GM21717 (cell line): ENCODE measurements at regions not wholly inside any gene's neighbourhood (a gene's known extent, or its start where the extent isn't known, plus 50 kb on each side); places are given as distances from the start of the nearest gene placed in this dataset.
"Not testable (repeated sequence)": the region's sequence is repeated elsewhere in the genome, so short reads cannot be mapped to it uniquely, and the experiment has no call there.

Experiments
- ATAC-seq: cut with Tn5 transposase; IDR thresholded peaks from one replicate; pipeline ENCODE4 v1.9.1; 2021; ENCODE audit warnings: mild to moderate bottlenecking, moderate library complexity; ENCODE audit not compliant: unreplicated experiment

DNA sequence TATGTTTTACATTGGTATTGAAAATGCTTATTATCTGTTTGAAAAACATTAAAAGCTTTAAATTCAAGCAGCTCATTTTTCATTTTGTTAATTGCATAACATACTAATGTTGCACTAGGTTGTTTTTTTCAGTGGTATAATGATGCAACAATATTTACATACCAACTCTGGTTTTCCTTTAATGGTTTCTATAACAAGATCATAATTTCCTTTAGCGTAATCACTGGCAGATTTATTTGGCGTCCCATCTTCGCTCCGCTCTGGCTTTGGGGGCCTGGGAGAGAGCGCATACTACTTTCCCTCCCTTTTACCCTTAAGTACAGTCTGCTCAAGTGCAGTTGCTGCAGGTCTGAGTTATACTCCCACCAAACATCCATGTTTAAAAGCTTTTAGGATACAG is 574.1 kb downstream of the PRKD1 start:
- ATAC-seq, result no peak

DNA sequence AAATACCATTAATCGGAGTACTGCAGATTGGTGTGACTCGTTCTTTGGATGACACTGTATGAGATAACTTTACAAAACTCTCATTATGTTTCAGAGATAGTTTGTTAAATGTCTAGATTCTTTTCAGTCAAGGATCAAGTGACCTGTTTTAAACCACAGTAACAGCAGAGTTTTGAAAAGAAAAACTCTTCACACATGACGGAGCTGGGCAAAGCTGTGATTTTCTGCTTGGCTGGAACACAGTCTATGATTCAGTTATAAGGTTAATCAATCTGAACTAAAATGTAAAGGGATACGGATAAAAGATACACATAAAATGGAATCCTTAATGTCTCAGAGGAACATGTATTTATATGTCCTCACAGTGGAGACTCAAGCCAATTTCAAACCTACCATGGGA is 573.2 kb downstream of the PRKD1 start:
- no peak for ATAC-seq

DNA sequence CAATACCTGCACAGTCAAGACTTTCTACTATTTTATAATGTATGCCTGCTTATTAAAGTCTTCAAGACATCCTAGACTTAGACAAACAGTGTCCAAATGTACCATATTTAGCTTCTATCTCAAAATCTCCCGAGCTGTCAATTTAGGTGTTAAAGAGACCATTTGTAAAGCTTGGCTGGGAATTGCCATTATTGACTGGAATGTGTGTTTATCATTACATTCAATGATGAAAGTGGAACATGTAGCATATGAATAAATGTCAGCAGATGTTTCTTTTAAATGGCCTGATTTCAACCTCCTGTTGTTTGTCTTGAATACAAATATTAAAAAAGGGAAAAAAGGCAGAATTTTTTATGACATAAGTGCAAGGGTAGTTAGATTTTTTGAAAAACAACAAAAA is 572.3 kb downstream of the PRKD1 start:
- ATAC-seq, result no peak

DNA sequence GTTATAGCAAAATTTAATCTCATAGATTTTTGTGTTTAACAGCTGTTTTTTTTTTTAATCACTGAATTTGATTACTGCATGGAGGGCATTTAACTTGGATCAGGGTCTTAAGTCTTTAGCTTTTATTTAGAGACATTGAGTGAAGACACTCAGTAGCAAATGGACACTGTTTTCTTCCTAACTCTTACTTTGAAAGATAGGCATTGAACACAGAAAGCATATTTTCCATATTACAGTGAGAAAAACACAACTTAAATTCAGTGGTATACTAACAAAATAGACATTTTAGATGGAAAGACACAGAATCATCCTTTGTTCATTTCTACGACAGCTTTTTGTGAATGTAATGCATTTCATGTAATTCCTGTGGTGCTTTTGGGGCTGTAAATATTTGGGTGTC is 571.8 kb downstream of the PRKD1 start:
- ATAC-seq, result no peak

DNA sequence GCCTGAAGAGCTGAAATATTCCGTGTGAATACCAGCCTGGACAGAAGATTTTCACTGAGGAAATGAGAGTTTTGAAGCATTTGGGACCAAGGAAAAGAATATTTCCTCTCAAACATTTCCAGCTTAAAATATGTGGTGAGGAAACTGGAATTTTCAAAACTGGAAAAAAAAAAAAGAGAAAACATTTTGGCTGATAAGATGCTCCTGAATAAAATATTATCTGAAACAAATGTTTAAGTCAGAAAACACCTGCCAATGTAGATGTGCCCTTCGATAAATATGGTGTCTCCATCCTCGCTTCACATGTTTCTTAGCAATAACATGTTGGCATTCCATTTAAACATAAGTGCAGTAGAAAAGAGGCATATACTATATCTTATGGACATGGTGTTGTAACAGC is 567.0 kb downstream of the PRKD1 start:
- no peak for ATAC-seq

DNA sequence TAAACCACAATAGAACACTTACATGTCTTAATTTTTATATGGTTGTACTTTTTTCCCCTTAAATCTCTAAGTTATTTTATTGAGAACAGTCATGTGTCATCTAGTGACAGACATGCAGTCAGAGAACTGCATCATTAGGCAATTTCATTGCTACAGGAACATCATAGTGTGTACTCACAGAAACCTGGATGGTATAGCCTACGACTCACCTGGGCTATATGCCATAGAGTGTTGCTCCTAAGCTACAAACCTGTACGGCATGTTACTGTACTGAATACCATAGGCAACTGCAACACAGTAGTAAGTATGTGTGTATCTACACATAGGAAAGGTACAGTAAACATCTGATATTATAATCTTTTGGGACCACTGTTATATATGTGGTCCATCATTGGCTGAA is 557.6 kb downstream of the PRKD1 start:
- no peak for ATAC-seq

DNA sequence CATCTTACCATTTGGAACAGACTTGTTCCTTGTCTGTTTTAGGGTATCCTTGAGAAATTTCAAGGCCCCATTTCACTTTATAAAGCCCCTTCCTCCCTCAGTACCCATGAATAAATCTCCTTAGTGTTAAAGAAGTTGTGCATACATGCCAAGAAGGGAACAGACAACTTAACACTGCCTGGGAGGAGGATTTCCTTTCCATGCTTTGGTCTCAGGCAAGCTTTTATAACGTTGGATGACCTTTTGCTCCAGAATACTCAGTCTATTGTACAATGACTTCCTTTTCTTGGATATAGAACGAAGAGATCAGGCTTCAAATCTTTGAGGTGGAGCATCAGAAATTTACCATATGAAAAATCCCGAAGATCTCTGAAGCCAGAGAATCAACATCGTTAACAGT is 551.4 kb downstream of the PRKD1 start:
- ATAC-seq, result no peak

DNA sequence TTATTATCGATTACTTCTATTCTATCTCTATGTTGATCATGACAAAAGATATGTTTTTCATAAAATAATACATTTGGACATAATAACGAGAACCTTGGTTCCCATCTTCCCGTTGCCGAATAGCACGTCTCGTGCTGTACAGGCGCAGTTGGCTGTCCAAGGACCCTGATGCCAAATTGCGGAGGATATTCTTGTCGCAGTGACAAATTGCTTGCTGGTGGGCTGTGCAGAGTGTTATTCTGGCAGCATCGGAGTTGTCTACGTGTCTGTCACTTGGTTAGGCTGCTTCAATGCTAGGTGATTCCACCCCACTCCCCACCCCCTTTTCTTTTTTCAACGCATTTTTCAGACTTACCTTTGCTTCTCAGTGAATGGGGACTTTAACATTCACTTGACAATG is 546.8 kb downstream of the PRKD1 start:
- ATAC-seq, result no peak

DNA sequence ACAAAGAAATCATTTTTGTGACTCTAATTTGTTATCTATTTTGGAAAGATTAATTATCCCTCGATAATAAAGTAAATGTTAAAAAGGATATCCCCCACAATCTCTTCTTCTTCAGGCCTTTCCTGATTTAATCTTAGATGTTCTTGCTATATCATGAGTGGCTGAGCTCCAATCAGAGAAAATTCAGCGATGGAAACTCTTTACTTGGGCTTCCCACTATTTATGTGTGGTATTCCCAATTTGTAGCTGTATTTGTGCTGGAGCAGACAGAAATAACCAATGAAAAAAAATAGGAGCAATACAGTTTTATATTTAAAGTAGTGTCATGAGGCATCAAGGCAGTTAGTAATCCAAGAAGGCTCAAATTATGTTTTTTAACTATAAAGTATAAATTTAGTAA is 539.1 kb downstream of the PRKD1 start:
- ATAC-seq, result no peak

DNA sequence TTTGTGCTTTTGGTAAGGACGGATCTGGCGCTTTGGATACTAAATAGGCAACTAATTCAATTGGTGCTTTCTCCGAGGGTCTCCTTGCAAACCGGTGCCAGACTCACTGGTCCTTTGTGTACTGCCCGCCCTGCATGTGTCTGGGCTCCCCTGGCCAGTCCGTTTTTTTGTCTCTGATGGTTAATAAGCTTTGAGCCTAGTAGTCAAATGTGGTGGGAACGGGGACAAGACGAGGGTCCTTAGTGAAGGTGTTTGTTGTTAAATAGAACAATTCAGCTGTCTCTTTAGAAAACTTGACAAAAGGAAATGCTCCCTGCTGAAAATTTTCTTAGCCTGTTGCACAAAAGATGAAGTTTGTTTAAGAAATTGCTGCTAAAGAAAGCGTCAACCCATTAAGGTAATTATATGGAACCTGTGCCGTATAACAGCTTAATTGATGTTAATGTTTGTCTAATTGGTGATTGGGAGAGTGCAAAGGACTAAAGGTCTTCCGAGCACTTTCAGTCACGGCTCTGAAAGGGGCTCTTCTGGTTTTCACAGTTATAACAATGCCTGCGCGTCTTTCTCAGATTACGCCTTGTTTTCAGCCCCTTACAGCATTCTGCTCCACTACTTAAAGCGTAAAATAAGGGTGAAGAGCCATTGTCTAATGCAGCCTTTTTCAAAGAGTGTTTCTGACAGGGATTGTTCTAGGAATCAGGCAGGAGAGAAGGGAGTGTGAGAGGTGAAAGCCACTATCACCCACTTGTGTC is 537.4 kb downstream of the PRKD1 start:
- no peak for ATAC-seq

DNA sequence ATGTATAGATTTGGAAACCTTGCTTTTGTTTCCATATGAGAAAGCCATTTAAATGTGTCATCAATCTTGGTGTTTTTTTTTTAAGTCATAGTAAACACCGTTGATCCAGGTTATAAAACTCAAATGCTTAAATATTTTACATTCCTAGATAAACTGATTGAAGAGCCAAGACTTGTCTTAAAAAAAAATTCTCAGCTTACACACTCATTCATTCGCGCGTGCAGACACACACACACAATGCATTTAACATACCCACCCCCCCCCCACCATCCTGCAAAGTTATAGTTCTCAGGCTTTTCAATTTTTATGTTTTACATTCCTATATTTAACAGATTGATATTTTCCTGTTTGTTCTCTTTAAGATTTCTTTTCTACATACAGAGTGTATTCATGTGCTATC is 536.4 kb downstream of the PRKD1 start:
- no peak for ATAC-seq

DNA sequence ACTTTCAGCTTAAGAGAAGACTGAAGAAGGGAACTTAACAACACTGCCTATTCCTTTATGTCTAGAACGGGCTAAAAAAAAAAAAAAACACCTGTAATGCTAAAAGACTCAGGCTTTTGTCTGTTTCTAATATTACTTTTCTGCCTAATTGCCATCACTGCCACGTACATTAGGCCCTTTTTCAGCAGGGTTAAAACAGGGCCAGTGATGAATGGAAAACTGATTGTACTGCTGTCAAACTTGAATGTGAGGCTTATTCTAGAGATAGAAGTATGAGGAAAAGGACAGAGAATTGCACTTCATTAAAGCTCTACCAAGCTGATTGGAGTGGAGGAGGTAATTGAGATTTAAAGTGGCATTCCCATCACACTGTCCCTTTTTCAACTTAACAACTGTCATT is 535.8 kb downstream of the PRKD1 start:
- ATAC-seq, result no peak

DNA sequence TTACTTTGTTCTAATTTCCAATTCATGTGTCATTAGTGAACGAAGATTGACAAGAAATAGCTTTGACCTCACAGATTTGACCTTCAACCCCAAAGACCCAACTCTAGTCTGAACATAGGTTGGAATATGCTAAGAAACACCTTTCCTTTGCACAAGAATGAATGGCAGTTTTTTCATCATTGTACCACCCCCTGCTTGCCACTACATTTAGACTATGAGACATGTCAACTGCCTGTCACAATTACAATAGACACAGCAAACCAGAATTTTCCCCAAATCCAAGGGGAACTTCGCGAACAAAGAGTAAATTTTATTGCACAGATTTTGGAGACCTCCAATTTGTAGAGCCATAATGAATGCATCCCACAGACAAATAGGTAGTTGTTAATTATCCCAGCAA is 535.4 kb downstream of the PRKD1 start:
- no peak for ATAC-seq

DNA sequence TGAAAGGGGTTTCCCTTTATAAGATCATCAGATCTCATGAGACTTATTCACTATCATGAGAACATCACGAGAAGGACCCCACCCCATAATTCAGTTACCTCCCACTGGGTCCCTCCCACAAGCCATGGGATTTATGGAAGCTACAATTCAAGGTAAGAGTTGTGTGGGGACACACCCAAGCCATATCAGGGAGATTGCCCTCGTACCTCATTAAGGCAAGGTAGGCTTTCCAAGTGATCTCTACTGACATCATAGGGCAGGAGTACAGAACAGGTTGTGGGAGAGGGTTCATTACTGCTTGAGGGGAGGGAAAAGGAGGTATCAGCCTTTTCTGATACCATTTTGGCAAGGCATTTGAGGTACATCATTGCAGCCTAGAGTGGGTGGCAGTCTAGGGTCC is 524.6 kb downstream of the PRKD1 start:
- no peak for ATAC-seq

DNA sequence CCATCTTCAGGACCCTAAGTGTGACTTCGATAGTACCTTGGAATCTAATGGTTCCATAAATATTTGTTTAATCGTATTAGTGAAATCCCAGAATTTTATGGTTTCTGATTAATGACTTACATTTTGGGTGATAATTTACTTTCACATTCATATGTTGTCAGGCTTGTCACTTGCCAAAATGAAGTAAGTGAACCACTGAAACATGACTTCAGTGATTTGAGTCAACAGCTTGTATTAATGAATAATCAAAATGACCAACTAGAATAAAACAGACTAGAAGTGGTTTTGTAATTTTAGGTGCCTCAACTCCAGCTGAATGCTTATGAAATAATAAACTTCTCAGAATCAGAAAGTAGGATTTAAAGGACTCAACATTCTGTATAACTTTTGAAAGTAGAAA is 517.1 kb downstream of the PRKD1 start:
- ATAC-seq, result no peak

DNA sequence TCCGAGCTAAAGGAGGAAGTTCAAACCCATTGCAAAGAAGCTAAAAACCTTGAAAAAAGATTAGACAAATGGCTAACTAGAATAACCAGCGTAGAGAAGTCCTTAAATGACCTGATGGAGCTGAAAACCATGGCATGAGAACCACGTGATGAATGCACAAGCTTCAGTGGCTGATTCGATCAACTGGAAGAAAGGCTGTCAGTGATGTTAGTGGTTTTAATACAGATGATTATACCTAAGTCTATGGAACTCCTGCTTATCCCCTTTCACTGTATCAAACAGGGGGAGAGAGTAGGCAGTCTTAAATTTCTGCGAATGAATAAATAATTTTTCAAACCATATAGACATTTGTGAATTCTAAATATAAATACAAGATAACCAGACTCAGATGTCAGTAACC is 512.7 kb downstream of the PRKD1 start:
- ATAC-seq, result not testable (repeated sequence)

DNA sequence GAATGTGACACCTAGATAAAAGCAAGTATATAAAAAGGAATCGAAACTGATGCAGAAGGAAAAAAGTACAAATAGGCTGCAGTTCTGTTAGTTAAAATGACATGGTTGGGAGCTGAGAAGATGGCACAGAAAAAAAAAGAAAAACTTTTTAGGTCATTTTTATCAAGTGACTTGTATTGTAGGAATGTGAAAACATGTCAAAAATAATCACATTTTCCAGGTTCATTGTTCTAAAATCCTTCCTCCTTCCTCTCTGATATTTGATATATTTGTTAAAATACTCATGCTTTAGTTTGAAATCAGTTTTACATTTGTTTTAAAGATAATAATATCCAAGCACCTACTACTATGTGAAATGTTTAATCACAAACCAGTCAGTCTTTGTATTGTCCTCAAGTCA is 507.9 kb downstream of the PRKD1 start:
- no peak for ATAC-seq

DNA sequence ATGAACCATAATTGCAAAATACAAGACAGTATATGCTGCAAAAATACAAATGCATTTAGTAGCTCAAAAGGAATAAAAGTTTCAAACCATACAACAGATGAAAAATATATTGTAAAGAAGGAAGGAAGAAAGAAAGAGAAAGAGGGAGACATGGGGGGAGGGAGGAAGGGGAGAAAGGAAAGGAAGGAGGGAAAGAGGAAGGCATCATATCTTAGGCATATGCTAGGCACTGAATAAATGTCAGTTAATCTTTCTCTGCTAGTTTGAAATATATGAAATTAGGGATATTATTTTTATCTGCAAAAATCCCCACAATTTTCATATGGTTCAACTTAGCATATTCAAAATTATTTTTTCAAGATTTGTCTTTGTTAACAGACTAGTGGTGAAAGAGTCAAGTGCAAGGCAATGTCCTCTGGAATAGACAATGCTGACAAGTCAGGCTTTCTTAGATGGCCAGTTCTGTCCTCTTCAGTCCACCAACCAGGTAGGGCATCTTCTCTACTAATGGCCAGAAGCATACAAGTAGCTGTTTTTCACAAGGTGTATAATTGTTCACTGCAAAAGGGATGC is 506.4 kb downstream of the PRKD1 start:
- ATAC-seq, result no peak

DNA sequence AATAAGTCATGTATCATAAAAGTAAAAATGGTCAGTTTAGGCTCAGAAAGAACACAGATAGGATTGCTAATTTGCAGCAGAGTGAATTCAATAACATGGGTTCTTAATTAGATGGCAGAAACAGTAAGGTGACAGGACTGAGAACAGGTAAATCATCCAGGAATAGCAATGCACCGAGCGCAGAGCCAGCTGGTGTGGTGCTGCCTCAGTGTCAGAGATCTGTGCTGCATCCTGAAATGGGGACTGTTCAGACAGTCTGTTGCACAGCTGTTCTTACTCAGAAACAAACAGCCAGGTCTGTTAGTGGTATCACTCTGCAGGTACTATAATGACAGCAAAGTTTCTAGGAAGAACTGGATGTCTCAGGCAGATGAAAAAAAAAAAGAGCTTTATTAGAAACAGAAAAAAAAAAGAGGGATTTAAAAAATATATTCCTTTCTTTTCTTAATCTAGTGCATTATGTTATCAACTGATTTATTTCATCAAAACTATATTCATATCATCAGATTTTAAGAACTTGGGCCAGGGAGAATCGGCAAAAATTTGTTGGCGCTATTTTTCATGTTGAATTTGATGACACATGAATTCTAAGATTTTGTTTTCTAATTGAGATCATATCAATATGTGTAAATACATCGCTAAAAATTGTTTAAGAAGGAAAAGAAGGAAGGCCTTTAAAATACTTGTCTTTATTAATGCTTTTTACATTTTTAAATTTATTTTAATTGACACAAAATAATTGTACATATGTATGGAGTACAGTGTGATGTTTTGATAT is 501.8 kb downstream of the PRKD1 start:
- ATAC-seq, result no peak

DNA sequence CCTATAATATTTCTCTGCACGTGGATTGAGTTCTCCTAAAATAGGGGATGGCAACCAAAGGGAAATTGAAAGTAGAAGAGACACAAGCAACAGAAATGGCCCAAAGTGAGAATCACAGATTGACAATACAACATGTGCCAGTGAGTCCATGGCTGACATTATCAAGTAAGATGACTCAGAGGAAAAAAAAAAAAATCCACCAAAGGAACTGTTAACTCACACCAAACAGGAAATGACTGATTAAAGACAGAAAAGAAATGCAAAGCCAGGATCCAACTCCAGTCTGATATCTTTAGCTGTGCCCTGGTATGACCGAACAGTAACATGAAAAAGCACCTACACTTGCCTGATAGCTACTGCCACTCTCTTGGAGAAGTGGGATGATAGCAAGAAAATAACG is 485.0 kb downstream of the PRKD1 start:
- ATAC-seq, result no peak

DNA sequence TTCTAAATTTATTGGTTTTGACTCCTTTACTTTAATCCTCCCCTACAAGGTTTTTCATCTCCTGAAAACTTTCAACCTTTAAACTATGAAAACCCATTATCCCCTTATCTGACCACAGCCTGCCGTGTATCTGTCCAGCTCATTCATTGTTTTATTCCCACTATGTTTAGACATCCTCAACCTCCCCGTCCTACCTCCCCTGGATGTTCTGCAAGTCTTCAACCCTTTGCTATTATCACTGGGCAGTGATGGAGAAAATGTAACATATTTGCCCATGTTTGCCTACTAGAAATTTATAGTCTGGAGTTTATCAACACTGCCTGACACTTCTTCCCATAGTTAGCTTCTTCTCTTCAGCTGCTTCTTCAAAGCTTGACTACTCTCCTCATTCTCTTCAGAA is 483.4 kb downstream of the PRKD1 start:
- no peak for ATAC-seq

DNA sequence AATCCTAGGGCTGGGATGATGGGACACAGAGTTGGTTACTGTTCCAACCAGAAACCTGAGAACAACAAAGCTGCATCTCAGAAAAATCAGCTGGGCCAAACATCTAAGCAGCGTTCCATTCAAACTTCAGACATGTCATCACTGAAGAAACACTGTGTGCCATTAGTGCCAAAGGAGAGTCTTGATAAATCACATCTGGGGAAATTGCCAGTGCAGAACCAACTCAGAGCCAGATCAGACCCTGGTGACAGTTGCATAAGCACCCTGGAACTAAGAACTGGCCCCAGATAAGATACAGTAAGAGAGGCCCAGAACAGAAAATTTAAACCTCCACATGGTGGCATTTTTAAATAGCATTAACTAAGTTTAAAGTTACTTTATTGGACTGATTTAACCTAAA is 482.8 kb downstream of the PRKD1 start:
- ATAC-seq, result no peak
